H1 (cell line): ENCODE measurements at regions not wholly inside any gene's neighbourhood (a gene's known extent, or its start where the extent isn't known, plus 50 kb on each side); places are given as distances from the start of the nearest gene placed in this dataset.

Experiments used
- ATF2 ChIP-seq: IDR thresholded peaks from 2 replicates; pipeline ENCODE4 v1.6.1; 2012; ENCODE audit warnings: low read length, inconsistent platforms
- CEBPB ChIP-seq: IDR thresholded peaks from 2 replicates; pipeline ENCODE4 v1.6.1; 2012; ENCODE audit warnings: low read depth, low read length
- CTCF ChIP-seq, 3 experiments: IDR thresholded peaks; 1 replicate in 2 of 3; 2 replicates in 1 of 3; pipeline versions ENCODE4 v1.5.1 to v1.6.1; 2011; ENCODE audit warnings: low read length in 3 of 3, mild to moderate bottlenecking in 3 of 3, inconsistent platforms in 2 of 3, low read depth in 1 of 3, moderate library complexity in 1 of 3; ENCODE audit not compliant: insufficient read depth in 1 of 3; ENCODE audit errors: control extremely low read depth in 1 of 3
- EP300 ChIP-seq, 2 experiments: IDR thresholded peaks; 1 replicate in 1 of 2; 2 replicates in 1 of 2; pipeline ENCODE4 v1.6.1; 2011 to 2012; ENCODE audit warnings: low read depth in 2 of 2, low read length in 2 of 2, mild to moderate bottlenecking in 2 of 2, borderline replicate concordance in 1 of 2, inconsistent platforms in 1 of 2, moderate library complexity in 1 of 2
- GABPA ChIP-seq: IDR thresholded peaks from 2 replicates; pipeline ENCODE4 v1.6.1; 2011; ENCODE audit warnings: mild to moderate bottlenecking, low read length, moderate library complexity, borderline replicate concordance; ENCODE audit not compliant: insufficient read depth
- POLR2A ChIP-seq, 2 experiments: IDR thresholded peaks; 1 replicate in 1 of 2; 2 replicates in 1 of 2; pipeline ENCODE4 v1.6.1; 2011; ENCODE audit warnings: low read depth in 2 of 2, low read length in 2 of 2, mild to moderate bottlenecking in 2 of 2; ENCODE audit errors: control extremely low read depth in 1 of 2
- POU5F1 ChIP-seq: IDR thresholded peaks from 2 replicates; pipeline ENCODE4 v1.6.1; 2011; ENCODE audit warnings: low read depth, mild to moderate bottlenecking, low read length, moderate library complexity
- RNF2 ChIP-seq: fragments of 200-900, 300-1000 bp; sonication (generic); IDR thresholded peaks from 2 replicates; pipeline ENCODE4 v1.7.1; 2016; ENCODE audit warnings: borderline replicate concordance, low read depth, mild to moderate bottlenecking, antibody characterized with exemption, low read length; ENCODE audit not compliant: poor library complexity, severe bottlenecking; ENCODE audit errors: missing control alignments
- TAF1 ChIP-seq: IDR thresholded peaks from 2 replicates; pipeline ENCODE4 v1.6.1; 2011; ENCODE audit warnings: mild to moderate bottlenecking, low read depth, low read length
- TCF12 ChIP-seq: IDR thresholded peaks from 2 replicates; pipeline ENCODE4 v1.6.1; 2011; ENCODE audit warnings: low read depth, mild to moderate bottlenecking, low read length
- TF ChIP-seq, protein P1 (sequence below): IDR thresholded peaks from 2 replicates; pipeline ENCODE4 v1.6.1; 2011; ENCODE audit warnings: low read length, improper control_type of control experiment
- TF ChIP-seq, protein P2 (sequence below): fragments of 300-600 bp; sonication (generic); IDR thresholded peaks from 2 replicates; pipeline ENCODE4 v1.7.1; 2012; ENCODE audit warnings: low read length, moderate library complexity, mild to moderate bottlenecking, inconsistent platforms; ENCODE audit not compliant: insufficient replicate concordance

- no peak for TF ChIP-seq CEBPB
- TF ChIP-seq TCF12, result no peak
- TF ChIP-seq CTCF (IDR thresholded peaks at IDR 0.05; ENCODE audit: control extremely low read depth in 1 of 3, insufficient read depth in 1 of 3, low read depth in 1 of 3, low read length in 3 of 3), result no peak
- no peak for TF ChIP-seq POLR2A (IDR thresholded peaks at IDR 0.05; ENCODE audit: control extremely low read depth in 1 of 2, low read depth in 2 of 2, low read length in 2 of 2)
- TF ChIP-seq TAF1, result no peak
- TF ChIP-seq ATF2, result no peak
- no peak for TF ChIP-seq EP300 (IDR thresholded peaks at IDR 0.05; ENCODE audit: borderline replicate concordance in 1 of 2, low read depth in 2 of 2, low read length in 2 of 2)
- no peak for TF ChIP-seq POU5F1
- TF ChIP-seq RNF2, result no peak
- TF ChIP-seq, protein P1, sequence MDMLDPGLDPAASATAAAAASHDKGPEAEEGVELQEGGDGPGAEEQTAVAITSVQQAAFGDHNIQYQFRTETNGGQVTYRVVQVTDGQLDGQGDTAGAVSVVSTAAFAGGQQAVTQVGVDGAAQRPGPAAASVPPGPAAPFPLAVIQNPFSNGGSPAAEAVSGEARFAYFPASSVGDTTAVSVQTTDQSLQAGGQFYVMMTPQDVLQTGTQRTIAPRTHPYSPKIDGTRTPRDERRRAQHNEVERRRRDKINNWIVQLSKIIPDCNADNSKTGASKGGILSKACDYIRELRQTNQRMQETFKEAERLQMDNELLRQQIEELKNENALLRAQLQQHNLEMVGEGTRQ, result no peak
- TF ChIP-seq, protein P2, sequence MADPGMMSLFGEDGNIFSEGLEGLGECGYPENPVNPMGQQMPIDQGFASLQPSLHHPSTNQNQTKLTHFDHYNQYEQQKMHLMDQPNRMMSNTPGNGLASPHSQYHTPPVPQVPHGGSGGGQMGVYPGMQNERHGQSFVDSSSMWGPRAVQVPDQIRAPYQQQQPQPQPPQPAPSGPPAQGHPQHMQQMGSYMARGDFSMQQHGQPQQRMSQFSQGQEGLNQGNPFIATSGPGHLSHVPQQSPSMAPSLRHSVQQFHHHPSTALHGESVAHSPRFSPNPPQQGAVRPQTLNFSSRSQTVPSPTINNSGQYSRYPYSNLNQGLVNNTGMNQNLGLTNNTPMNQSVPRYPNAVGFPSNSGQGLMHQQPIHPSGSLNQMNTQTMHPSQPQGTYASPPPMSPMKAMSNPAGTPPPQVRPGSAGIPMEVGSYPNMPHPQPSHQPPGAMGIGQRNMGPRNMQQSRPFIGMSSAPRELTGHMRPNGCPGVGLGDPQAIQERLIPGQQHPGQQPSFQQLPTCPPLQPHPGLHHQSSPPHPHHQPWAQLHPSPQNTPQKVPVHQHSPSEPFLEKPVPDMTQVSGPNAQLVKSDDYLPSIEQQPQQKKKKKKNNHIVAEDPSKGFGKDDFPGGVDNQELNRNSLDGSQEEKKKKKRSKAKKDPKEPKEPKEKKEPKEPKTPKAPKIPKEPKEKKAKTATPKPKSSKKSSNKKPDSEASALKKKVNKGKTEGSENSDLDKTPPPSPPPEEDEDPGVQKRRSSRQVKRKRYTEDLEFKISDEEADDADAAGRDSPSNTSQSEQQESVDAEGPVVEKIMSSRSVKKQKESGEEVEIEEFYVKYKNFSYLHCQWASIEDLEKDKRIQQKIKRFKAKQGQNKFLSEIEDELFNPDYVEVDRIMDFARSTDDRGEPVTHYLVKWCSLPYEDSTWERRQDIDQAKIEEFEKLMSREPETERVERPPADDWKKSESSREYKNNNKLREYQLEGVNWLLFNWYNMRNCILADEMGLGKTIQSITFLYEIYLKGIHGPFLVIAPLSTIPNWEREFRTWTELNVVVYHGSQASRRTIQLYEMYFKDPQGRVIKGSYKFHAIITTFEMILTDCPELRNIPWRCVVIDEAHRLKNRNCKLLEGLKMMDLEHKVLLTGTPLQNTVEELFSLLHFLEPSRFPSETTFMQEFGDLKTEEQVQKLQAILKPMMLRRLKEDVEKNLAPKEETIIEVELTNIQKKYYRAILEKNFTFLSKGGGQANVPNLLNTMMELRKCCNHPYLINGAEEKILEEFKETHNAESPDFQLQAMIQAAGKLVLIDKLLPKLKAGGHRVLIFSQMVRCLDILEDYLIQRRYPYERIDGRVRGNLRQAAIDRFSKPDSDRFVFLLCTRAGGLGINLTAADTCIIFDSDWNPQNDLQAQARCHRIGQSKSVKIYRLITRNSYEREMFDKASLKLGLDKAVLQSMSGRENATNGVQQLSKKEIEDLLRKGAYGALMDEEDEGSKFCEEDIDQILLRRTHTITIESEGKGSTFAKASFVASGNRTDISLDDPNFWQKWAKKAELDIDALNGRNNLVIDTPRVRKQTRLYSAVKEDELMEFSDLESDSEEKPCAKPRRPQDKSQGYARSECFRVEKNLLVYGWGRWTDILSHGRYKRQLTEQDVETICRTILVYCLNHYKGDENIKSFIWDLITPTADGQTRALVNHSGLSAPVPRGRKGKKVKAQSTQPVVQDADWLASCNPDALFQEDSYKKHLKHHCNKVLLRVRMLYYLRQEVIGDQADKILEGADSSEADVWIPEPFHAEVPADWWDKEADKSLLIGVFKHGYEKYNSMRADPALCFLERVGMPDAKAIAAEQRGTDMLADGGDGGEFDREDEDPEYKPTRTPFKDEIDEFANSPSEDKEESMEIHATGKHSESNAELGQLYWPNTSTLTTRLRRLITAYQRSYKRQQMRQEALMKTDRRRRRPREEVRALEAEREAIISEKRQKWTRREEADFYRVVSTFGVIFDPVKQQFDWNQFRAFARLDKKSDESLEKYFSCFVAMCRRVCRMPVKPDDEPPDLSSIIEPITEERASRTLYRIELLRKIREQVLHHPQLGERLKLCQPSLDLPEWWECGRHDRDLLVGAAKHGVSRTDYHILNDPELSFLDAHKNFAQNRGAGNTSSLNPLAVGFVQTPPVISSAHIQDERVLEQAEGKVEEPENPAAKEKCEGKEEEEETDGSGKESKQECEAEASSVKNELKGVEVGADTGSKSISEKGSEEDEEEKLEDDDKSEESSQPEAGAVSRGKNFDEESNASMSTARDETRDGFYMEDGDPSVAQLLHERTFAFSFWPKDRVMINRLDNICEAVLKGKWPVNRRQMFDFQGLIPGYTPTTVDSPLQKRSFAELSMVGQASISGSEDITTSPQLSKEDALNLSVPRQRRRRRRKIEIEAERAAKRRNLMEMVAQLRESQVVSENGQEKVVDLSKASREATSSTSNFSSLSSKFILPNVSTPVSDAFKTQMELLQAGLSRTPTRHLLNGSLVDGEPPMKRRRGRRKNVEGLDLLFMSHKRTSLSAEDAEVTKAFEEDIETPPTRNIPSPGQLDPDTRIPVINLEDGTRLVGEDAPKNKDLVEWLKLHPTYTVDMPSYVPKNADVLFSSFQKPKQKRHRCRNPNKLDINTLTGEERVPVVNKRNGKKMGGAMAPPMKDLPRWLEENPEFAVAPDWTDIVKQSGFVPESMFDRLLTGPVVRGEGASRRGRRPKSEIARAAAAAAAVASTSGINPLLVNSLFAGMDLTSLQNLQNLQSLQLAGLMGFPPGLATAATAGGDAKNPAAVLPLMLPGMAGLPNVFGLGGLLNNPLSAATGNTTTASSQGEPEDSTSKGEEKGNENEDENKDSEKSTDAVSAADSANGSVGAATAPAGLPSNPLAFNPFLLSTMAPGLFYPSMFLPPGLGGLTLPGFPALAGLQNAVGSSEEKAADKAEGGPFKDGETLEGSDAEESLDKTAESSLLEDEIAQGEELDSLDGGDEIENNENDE, result no peak
- no peak for TF ChIP-seq GABPA
These were observed 472.8 kb downstream of the ZNF674 start for GRCh38 chrX:46072372-46072771.
